H1 (cell line): ENCODE measurements at regions not wholly inside any gene's neighbourhood (a gene's known extent, or its start where the extent isn't known, plus 50 kb on each side); places are given as distances from the start of the nearest gene placed in this dataset.

ENCODE experiments used
- KDM5A ChIP-seq: fragments of 200-600 bp; IDR thresholded peaks from 2 replicates; pipeline ENCODE4 v1.7.1; 2012; ENCODE audit warnings: mild to moderate bottlenecking, low read length, inconsistent platforms, mixed read lengths
- NRF1 ChIP-seq: IDR thresholded peaks from 2 replicates; pipeline ENCODE4 v1.6.1; 2011; ENCODE audit warnings: mild to moderate bottlenecking, low read depth, low read length, improper control_type of control experiment
- PHF8 ChIP-seq: fragments of 200-600 bp; sonication (generic); conservative IDR thresholded peaks from 2 replicates; pipeline ENCODE4 v1.7.1; 2012; ENCODE audit warnings: low read depth, mild to moderate bottlenecking, inconsistent platforms, low read length, moderate library complexity
- RAD21 ChIP-seq, 2 experiments: IDR thresholded peaks in 1 of 2; conservative IDR thresholded peaks in 1 of 2; 2 replicates each; pipeline ENCODE4 v1.6.1; 2011; ENCODE audit warnings: low read depth in 2 of 2, low read length in 2 of 2, improper control_type of control experiment in 1 of 2, inconsistent platforms in 1 of 2, mild to moderate bottlenecking in 1 of 2, moderate library complexity in 1 of 2
- RNF2 ChIP-seq: fragments of 200-900, 300-1000 bp; sonication (generic); IDR thresholded peaks from 2 replicates; pipeline ENCODE4 v1.7.1; 2016; ENCODE audit warnings: borderline replicate concordance, low read depth, mild to moderate bottlenecking, antibody characterized with exemption, low read length; ENCODE audit not compliant: poor library complexity, severe bottlenecking; ENCODE audit errors: missing control alignments
- TF ChIP-seq, protein P1 (sequence below): fragments of 300-600 bp; sonication (generic); IDR thresholded peaks from 2 replicates; pipeline ENCODE4 v1.7.1; 2012; ENCODE audit warnings: low read length, moderate library complexity, mild to moderate bottlenecking, inconsistent platforms; ENCODE audit not compliant: insufficient replicate concordance
- TF ChIP-seq, protein P2 (sequence below), 3 experiments: IDR thresholded peaks; 1 replicate in 2 of 3; 2 replicates in 1 of 3; pipeline versions ENCODE4 v1.5.1 to v1.6.1; 2011; ENCODE audit warnings: low read length in 3 of 3, mild to moderate bottlenecking in 3 of 3, inconsistent platforms in 2 of 3, low read depth in 1 of 3, moderate library complexity in 1 of 3; ENCODE audit not compliant: insufficient read depth in 1 of 3; ENCODE audit errors: control extremely low read depth in 1 of 3

DNA sequence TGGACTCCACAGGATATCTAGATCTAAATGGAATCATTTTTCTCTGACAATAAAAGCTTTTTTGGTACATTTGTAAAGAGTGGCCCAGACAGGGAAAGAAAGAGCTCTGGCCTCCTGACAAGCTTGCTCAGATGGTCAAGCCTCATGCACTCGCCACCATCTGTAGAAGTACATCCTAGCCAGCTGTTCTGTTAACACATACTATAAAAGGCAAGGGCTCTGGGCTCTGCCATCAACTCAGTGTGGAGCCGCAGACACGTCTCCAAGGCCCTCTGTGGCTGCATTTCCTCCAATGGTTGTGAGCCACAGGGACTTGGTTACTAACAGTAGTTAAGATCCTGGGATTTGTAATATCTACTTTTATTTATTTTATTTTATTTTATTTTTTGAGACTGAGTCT, 70.8 kb upstream of the KDM7A start (continued):
- TF ChIP-seq, protein P1, sequence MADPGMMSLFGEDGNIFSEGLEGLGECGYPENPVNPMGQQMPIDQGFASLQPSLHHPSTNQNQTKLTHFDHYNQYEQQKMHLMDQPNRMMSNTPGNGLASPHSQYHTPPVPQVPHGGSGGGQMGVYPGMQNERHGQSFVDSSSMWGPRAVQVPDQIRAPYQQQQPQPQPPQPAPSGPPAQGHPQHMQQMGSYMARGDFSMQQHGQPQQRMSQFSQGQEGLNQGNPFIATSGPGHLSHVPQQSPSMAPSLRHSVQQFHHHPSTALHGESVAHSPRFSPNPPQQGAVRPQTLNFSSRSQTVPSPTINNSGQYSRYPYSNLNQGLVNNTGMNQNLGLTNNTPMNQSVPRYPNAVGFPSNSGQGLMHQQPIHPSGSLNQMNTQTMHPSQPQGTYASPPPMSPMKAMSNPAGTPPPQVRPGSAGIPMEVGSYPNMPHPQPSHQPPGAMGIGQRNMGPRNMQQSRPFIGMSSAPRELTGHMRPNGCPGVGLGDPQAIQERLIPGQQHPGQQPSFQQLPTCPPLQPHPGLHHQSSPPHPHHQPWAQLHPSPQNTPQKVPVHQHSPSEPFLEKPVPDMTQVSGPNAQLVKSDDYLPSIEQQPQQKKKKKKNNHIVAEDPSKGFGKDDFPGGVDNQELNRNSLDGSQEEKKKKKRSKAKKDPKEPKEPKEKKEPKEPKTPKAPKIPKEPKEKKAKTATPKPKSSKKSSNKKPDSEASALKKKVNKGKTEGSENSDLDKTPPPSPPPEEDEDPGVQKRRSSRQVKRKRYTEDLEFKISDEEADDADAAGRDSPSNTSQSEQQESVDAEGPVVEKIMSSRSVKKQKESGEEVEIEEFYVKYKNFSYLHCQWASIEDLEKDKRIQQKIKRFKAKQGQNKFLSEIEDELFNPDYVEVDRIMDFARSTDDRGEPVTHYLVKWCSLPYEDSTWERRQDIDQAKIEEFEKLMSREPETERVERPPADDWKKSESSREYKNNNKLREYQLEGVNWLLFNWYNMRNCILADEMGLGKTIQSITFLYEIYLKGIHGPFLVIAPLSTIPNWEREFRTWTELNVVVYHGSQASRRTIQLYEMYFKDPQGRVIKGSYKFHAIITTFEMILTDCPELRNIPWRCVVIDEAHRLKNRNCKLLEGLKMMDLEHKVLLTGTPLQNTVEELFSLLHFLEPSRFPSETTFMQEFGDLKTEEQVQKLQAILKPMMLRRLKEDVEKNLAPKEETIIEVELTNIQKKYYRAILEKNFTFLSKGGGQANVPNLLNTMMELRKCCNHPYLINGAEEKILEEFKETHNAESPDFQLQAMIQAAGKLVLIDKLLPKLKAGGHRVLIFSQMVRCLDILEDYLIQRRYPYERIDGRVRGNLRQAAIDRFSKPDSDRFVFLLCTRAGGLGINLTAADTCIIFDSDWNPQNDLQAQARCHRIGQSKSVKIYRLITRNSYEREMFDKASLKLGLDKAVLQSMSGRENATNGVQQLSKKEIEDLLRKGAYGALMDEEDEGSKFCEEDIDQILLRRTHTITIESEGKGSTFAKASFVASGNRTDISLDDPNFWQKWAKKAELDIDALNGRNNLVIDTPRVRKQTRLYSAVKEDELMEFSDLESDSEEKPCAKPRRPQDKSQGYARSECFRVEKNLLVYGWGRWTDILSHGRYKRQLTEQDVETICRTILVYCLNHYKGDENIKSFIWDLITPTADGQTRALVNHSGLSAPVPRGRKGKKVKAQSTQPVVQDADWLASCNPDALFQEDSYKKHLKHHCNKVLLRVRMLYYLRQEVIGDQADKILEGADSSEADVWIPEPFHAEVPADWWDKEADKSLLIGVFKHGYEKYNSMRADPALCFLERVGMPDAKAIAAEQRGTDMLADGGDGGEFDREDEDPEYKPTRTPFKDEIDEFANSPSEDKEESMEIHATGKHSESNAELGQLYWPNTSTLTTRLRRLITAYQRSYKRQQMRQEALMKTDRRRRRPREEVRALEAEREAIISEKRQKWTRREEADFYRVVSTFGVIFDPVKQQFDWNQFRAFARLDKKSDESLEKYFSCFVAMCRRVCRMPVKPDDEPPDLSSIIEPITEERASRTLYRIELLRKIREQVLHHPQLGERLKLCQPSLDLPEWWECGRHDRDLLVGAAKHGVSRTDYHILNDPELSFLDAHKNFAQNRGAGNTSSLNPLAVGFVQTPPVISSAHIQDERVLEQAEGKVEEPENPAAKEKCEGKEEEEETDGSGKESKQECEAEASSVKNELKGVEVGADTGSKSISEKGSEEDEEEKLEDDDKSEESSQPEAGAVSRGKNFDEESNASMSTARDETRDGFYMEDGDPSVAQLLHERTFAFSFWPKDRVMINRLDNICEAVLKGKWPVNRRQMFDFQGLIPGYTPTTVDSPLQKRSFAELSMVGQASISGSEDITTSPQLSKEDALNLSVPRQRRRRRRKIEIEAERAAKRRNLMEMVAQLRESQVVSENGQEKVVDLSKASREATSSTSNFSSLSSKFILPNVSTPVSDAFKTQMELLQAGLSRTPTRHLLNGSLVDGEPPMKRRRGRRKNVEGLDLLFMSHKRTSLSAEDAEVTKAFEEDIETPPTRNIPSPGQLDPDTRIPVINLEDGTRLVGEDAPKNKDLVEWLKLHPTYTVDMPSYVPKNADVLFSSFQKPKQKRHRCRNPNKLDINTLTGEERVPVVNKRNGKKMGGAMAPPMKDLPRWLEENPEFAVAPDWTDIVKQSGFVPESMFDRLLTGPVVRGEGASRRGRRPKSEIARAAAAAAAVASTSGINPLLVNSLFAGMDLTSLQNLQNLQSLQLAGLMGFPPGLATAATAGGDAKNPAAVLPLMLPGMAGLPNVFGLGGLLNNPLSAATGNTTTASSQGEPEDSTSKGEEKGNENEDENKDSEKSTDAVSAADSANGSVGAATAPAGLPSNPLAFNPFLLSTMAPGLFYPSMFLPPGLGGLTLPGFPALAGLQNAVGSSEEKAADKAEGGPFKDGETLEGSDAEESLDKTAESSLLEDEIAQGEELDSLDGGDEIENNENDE: no peak
- TF ChIP-seq RNF2 (no peak), KDM5A (no peak), NRF1 (no peak), RAD21 (IDR thresholded peaks at IDR 0.05 in 1 of 2, conservative IDR thresholded peaks at IDR 0.05 in 1 of 2; ENCODE audit: low read depth in 2 of 2, low read length in 2 of 2) (no peak), PHF8 (no peak)
- TF ChIP-seq, protein P2, sequence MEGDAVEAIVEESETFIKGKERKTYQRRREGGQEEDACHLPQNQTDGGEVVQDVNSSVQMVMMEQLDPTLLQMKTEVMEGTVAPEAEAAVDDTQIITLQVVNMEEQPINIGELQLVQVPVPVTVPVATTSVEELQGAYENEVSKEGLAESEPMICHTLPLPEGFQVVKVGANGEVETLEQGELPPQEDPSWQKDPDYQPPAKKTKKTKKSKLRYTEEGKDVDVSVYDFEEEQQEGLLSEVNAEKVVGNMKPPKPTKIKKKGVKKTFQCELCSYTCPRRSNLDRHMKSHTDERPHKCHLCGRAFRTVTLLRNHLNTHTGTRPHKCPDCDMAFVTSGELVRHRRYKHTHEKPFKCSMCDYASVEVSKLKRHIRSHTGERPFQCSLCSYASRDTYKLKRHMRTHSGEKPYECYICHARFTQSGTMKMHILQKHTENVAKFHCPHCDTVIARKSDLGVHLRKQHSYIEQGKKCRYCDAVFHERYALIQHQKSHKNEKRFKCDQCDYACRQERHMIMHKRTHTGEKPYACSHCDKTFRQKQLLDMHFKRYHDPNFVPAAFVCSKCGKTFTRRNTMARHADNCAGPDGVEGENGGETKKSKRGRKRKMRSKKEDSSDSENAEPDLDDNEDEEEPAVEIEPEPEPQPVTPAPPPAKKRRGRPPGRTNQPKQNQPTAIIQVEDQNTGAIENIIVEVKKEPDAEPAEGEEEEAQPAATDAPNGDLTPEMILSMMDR (IDR thresholded peaks at IDR 0.05; ENCODE audit: control extremely low read depth in 1 of 3, insufficient read depth in 1 of 3, low read depth in 1 of 3, low read length in 3 of 3): no peak
